GM19397 (cell line): ENCODE measurements at regions not wholly inside any gene's neighbourhood (a gene's known extent, or its start where the extent isn't known, plus 50 kb on each side); places are given as distances from the start of the nearest gene placed in this dataset.
"Not testable (repeated sequence)": the region's sequence is repeated elsewhere in the genome, so short reads cannot be mapped to it uniquely, and the experiment has no call there.

ENCODE experiments used
- ATAC-seq: cut with Tn5 transposase; IDR thresholded peaks from one replicate; pipeline ENCODE4 v1.9.1; 2021; ENCODE audit warnings: mild to moderate bottlenecking, moderate library complexity; ENCODE audit not compliant: unreplicated experiment

GRCh38 chr12:124373701-124374100, 78.8 kb downstream of the RFLNA start:
- not testable (repeated sequence) for ATAC-seq

GRCh38 chr12:124372831-124373230, 77.9 kb downstream of the RFLNA start:
- no peak for ATAC-seq

DNA sequence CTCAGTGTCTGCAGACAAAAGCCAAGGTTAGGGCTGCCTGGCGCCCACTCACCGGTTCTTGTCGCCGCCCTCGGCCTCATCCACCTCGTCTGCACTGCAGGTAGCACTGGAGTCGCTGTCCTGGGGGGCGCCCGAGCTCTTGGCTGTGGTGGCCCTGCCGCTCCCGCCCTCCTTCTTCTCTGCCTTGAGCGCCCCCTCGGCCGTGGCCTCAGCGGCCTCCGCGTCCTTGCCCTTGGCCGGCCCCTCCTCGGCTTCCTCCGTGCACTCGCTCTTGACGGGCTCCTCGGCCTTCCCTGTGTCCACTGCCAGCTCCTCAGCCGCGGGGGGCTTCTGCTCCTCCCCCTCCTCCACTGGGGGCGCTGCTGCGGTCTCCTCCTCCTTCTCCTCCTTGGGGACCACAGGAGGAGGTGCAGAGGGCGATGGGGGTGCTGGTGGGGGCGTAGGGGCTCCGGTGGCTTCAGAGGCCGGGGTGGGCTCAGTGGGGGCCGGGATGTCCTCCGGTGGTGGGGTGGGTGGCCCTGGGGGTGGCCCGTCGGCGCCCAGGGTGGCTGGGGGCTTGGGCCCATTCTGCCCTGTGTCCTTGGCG, 77.2 kb downstream of the RFLNA start:
- ATAC-seq = no peak

DNA sequence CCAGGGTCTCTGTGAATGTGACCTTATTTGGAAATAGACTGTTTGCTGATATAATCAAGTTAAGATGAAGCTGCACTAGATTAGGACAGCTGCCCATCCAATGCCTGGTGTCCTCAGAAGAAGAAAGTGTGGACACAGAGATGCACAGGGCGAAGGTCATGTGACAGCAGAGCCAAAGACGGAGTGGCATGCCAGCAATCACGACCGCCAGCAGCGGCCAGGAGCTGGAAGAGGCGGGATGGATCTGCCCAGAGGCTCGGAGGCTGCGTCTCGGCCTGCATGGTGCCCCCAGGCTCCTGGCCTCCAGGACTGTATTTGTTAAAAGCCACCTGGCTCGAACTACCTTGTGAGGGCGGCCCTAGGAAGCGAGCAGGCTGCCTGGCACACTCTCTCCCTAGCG, 76.5 kb downstream of the RFLNA start:
- ATAC-seq = no peak

- ATAC-seq = no peak
These were observed 76.0 kb downstream of the RFLNA start for GRCh38 chr12:124370851-124371250.

- ATAC-seq = no peak
These were observed 75.5 kb downstream of the RFLNA start for GRCh38 chr12:124370384-124370783.

DNA sequence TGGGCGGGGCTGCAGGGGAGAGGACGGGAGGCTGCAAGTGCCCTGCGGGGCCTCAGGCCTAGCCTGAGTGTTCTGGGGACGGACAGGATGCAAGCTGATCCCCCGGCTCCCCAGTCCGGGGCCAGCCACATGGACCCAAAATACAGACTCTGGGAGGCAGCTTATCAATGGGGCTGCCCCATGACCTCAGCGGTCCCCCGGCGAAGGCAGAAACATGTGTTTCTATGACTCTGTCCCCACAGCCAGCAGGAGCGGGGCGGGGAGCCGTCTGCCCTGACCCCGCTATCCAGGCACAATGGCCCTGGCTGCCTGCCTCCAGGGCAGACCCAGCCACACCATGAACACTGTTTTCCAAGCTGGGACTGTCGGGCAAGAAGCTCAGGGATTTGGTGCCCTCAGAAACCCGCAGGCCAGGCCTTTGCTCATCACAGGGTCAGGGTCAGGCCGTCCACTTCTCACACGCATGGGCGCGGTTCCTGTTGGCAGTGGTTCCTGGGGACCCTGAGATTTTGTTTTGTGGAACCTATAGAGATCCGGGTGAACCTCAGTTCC, 75.0 kb downstream of the RFLNA start:
- ATAC-seq = no peak

DNA sequence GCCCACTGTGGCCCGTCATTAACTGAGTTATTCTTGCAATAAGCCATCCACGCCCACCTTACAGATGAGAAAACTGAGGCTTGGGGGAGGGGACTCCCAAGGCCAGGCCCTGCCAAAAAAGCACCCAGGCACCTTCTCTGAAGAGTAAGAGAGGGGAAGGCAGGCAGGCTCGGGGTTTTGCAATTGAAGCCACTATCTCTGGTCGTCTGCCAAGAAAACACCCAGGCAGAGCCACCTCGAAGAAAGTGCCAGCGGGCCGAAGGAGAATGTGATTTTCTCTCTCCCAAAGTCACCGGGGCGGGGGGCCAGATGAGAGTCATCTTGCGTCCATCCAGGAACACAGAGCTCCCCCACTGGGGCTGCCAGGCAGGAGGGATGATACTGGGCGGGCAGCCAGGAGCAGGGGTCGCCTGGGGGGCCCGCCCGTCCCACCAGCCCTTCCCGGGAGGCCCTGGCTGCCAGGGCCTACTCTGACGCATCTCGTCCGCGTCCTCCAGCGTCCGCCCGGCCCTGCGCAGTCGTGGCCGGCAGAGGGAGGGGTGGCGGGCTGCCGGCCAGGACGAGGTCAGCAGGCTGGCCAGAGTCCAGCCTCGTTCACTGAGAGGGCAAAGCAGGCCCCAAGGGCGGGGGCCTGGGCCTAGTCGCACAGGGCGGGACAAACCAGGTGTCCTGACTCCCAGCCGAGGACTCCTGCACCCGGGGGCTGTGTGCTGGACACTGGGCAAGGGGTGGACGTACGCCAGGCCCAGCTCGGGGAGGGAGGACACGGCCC, 74.3 kb downstream of the RFLNA start:
- no peak for ATAC-seq

DNA sequence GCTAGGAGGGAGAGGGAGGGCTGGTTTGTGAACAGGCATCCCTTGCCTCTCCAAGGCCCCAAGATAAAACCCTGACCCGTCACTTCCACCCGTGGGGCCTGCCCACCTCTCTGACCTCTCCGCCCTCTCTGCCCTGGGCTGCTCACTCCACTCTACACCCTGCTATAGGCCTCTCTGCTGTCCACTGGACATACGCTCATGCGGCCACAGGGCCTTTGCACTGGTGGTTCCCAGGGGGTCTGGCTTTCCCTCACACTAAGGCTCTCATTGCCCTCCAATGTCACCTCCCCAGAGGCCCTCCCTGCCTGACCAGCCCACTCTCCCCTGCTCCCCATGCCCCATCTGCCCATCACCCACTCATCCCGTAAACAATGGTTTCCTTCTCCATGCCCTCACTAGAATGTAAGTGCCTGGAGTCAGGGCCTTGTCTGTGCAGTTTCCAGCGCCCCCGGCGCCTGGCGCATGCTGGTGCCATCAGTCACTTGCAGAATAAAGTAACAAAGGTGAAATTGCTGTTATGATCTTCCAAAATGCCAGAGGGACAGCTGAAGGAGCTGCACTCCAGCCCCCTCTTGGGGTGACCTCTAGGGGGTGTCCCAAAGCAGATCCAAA, 73.6 kb downstream of the RFLNA start:
- no peak for ATAC-seq

GRCh38 chr12:124365726-124366430, 71.0 kb downstream of the RFLNA start:
- ATAC-seq = no peak
